ENCODE measurements at regions not wholly inside any gene's neighbourhood (a gene's known extent, or its start where the extent isn't known, plus 50 kb on each side); places are given as distances from the start of the nearest gene placed in this dataset.

- no peaks in the 10 kb centered on the region for H3K79me2 ChIP-seq (ENCODE audit: control insufficient read depth in 1 of 2, insufficient read depth in 2 of 2, low read length in 2 of 2)
- FAIRE-seq (no peak), DNase-seq (ENCODE audit: low read depth in 1 of 2, low spot score in 2 of 2) (no peak)
- no peak overlapping the region for H3K9ac ChIP-seq (replicated peaks in 1 of 4; ENCODE audit: extremely low read depth in 1 of 4, low read depth in 3 of 4, low read length in 3 of 4)
- H2BK20ac ChIP-seq (ENCODE audit: low read length): no peak overlapping the region
- no peak overlapping the region for H4K91ac ChIP-seq (replicated peaks; ENCODE audit: insufficient read length, low read length)
- H3K79me1 ChIP-seq (ENCODE audit: low read depth, low read length): no peaks in the 10 kb centered on the region
- H3K23me2 ChIP-seq (ENCODE audit: low read depth, low read length): no peaks in the 10 kb centered on the region; the same call in 1 of the 2 replicates
- H3K4ac ChIP-seq (replicated peaks; ENCODE audit: insufficient read length, low read depth, low read length): no peak overlapping the region
- no peak overlapping the region for H3K18ac ChIP-seq (ENCODE audit: extremely low read depth, low read length)
- H4K20me1 ChIP-seq (replicated peaks in 1 of 2; ENCODE audit: control insufficient read depth in 1 of 2, insufficient read depth in 2 of 2, low read length in 2 of 2): no peaks in the 10 kb centered on the region
- no peak overlapping the region for H2BK120ac ChIP-seq (replicated peaks; ENCODE audit: low read depth, low read length)
- H3K4me3 ChIP-seq (ENCODE audit: extremely low read depth in 1 of 4, insufficient read depth in 2 of 4, low read depth in 3 of 4, low read length in 4 of 4): no peak overlapping the region
- no peak overlapping the region for H2AFZ ChIP-seq (ENCODE audit: low read length)
- TF ChIP-seq CHD2 (IDR thresholded peaks at IDR 0.05; ENCODE audit: low read length) (no peak), RAD21 (IDR thresholded peaks at IDR 0.05 in 1 of 2, conservative IDR thresholded peaks at IDR 0.05 in 1 of 2; ENCODE audit: low read depth in 2 of 2, low read length in 2 of 2) (no peak), TEAD4 (IDR thresholded peaks at IDR 0.05; ENCODE audit: low read depth, low read length) (no peak), SIN3A (conservative IDR thresholded peaks at IDR 0.05 in 1 of 2, IDR thresholded peaks at IDR 0.05 in 1 of 2; ENCODE audit: low read depth in 1 of 2, low read length in 2 of 2) (no peak), NANOG (IDR thresholded peaks at IDR 0.05; ENCODE audit: insufficient read depth, low read depth, low read length, poor library complexity, severe bottlenecking) (no peak), CEBPB (IDR thresholded peaks at IDR 0.05; ENCODE audit: low read depth, low read length) (no peak), RBBP5 (IDR thresholded peaks at IDR 0.05; ENCODE audit: borderline replicate concordance, low read depth, low read length) (no peak), TAF7 (optimal IDR thresholded peaks at IDR 0.05; ENCODE audit: borderline replicate concordance, low read depth, low read length) (no peak), ZNF274 (IDR thresholded peaks at IDR 0.05; ENCODE audit: borderline replicate concordance, extremely low read depth, low read length) (no peak)
- H3K4me1 ChIP-seq (replicated peaks in 1 of 4; ENCODE audit: control insufficient read depth in 3 of 4, insufficient read depth in 4 of 4, low read length in 3 of 4): no peaks in the 10 kb centered on the region; a peak in 1 of 7 replicates
- no peak overlapping the region for H2BK15ac ChIP-seq (ENCODE audit: low read length)
- H3K23ac ChIP-seq (ENCODE audit: insufficient read length): no peak overlapping the region
- H3K36me3 ChIP-seq (ENCODE audit: control insufficient read depth in 2 of 4, insufficient read depth in 4 of 4, low read length in 3 of 4): no peaks in the 10 kb centered on the region
- no peak overlapping the region for H3K27ac ChIP-seq (ENCODE audit: low read depth, low read length)
- H2BK5ac ChIP-seq (ENCODE audit: low read depth, low read length): no peak overlapping the region
- ChIA-PET POLR2A (ENCODE audit: partially characterized antibody) (no interaction called here), CTCF (ENCODE audit: partially characterized antibody) (no interaction called here)
- no peak overlapping the region for H2BK12ac ChIP-seq (ENCODE audit: low read depth, low read length)
- no peak overlapping the region for H4K8ac ChIP-seq (ENCODE audit: extremely low read depth, insufficient read depth, low read length)
- WGBS, 2 experiments (ENCODE audit: extremely low coverage in 1 of 2, insufficient coverage in 1 of 2, insufficient read length in 1 of 2, insufficient replicate concordance in 2 of 2, low coverage in 1 of 2, low lambda C conversion rate in 2 of 2, missing lambda C conversion rate in 1 of 2): 91% methylated on average over 4 of the region's 4 CpGs; no CpG with 5 or more reads in 1 of the 2 experiments
- H3K56ac ChIP-seq (replicated peaks; ENCODE audit: insufficient read length, low read depth, low read length): no peak overlapping the region
- no peak overlapping the region for H3K14ac ChIP-seq (ENCODE audit: insufficient read length)
- no peaks in the 10 kb centered on the region for H3K27me3 ChIP-seq (replicated peaks in 1 of 4; ENCODE audit: control insufficient read depth in 3 of 4, extremely low read depth in 1 of 4, insufficient read depth in 3 of 4, low read length in 3 of 4)
- H4K5ac ChIP-seq (ENCODE audit: insufficient read length, low read depth, low read length): no peak overlapping the region
- no peaks in the 10 kb centered on the region for H3K9me3 ChIP-seq (ENCODE audit: insufficient read depth in 2 of 2, low read depth in 1 of 2, low read length in 1 of 2)
- H3K4me2 ChIP-seq (ENCODE audit: insufficient read depth in 1 of 2, low read depth in 2 of 2, low read length in 2 of 2): no peak overlapping the region
- no peak overlapping the region for H2AK5ac ChIP-seq (ENCODE audit: low read depth, low read length)
These were observed 991.6 kb upstream of the TMEM132C start for GRCh38 chr12:127275416-127275815.
